ENCODE measurements at regions not wholly inside any gene's neighbourhood (a gene's known extent, or its start where the extent isn't known, plus 50 kb on each side); places are given as distances from the start of the nearest gene placed in this dataset.
"Not testable (repeated sequence)": the region's sequence is repeated elsewhere in the genome, so short reads cannot be mapped to it uniquely, and the experiment has no call there.

DNA sequence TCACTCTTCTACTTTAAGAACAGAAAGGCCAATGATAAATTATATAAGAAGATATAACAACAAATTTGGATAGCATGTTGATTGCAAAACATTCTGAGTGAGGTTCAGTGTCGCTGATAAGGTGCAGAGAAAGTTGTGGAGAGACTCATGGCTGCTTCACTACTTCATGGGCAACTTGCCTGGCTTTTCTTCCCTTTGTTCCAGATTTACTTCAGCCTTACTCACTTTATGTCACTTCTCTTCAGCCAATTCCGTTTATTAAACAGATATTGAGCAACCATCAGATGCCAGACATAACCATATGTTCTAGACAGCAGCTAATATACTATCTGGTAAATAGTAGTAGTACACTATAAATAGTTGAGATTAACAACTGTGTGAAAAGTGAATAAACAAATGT lies 150.0 kb upstream of the CHL1 start:
- ATAC-seq (no peak), DNase-seq (no peak)
- in situ Hi-C loops (cut with MboI; ENCODE audit: low sequenced_read_pairs in 4 of 4) (no loop called here), intact Hi-C loops (cut with DNase I; ENCODE audit: low total_unique reads) (no loop called here)
- no peak overlapping the region for H3K27ac ChIP-seq
- no peak overlapping the region for H3K4me3 ChIP-seq
- H3K4me1 ChIP-seq: no peaks in the 10 kb centered on the region
- H3K36me3 ChIP-seq: no peaks in the 10 kb centered on the region
- H3K27me3 ChIP-seq: no peaks in the 10 kb centered on the region
- no peak for TF ChIP-seq POLR2A (IDR thresholded peaks at IDR 0.05)
- TF ChIP-seq, protein P1, sequence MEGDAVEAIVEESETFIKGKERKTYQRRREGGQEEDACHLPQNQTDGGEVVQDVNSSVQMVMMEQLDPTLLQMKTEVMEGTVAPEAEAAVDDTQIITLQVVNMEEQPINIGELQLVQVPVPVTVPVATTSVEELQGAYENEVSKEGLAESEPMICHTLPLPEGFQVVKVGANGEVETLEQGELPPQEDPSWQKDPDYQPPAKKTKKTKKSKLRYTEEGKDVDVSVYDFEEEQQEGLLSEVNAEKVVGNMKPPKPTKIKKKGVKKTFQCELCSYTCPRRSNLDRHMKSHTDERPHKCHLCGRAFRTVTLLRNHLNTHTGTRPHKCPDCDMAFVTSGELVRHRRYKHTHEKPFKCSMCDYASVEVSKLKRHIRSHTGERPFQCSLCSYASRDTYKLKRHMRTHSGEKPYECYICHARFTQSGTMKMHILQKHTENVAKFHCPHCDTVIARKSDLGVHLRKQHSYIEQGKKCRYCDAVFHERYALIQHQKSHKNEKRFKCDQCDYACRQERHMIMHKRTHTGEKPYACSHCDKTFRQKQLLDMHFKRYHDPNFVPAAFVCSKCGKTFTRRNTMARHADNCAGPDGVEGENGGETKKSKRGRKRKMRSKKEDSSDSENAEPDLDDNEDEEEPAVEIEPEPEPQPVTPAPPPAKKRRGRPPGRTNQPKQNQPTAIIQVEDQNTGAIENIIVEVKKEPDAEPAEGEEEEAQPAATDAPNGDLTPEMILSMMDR (IDR thresholded peaks at IDR 0.05 in 4 of 5, conservative IDR thresholded peaks at IDR 0.05 in 1 of 5): no peak
- no peaks in the 10 kb centered on the region for H3K9me3 ChIP-seq

DNA sequence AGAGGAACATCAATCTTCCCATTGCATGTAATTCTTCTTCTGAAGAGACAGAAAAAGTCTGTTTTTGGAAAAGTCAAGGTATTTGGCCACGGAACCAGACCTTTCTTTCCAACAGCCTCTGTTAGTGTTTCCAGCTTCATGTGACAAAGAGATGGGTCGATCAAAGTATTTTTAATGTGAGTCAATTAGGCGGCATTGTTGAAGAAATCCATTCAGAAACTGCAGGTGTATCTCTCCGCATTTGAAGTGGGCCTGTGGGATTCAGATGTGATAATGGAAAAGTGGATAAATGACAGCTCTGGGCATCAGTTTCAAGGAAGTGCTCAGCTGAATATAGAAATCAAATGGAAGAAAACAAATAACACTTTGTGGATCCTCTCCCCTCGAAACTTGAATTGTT lies 143.1 kb upstream of the CHL1 start:
- H3K27ac ChIP-seq; H3K36me3 ChIP-seq; ATAC-seq; H3K27me3 ChIP-seq; H3K4me3 ChIP-seq; H3K9me3 ChIP-seq; intact Hi-C loops (cut with DNase I; ENCODE audit: low total_unique reads); H3K4me1 ChIP-seq; in situ Hi-C loops (cut with MboI; ENCODE audit: low sequenced_read_pairs in 4 of 4); DNase-seq: not testable (repeated sequence)

DNA sequence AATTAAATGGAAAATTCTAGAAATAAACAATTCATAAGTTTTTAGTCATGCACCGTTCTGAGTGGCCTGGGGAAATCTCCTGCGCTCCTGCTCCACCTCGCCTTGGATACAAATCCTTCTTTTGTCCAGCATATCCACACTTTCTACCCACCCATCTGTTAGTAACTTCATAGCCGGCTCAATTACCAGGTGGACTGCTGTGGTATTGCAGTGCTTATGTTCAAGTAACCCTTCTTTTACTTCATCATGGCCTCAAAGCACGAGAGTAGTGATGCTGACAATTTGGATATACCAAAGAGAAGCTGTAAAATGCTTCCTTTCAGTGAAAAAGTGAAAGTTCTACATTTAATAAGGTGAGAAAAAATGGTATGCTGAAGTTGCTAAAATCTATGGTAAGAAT lies 142.3 kb upstream of the CHL1 start:
- TF ChIP-seq POLR2A (IDR thresholded peaks at IDR 0.05): no peak
- TF ChIP-seq, protein P1 (IDR thresholded peaks at IDR 0.05 in 4 of 5, conservative IDR thresholded peaks at IDR 0.05 in 1 of 5): no peak
- intact Hi-C loops (cut with DNase I; ENCODE audit: low total_unique reads): no loop called here
- Histone ChIP-seq H3K36me3 (no peaks in the 10 kb centered on the region), H3K4me1 (no peaks in the 10 kb centered on the region), H3K4me3 (no peak overlapping the region), H3K27me3 (no peaks in the 10 kb centered on the region), H3K9me3 (no peaks in the 10 kb centered on the region), H3K27ac (no peak overlapping the region)
- in situ Hi-C loops (cut with MboI; ENCODE audit: low sequenced_read_pairs in 4 of 4): no loop called here
- DNase-seq: no peak
- ATAC-seq: no peak

DNA sequence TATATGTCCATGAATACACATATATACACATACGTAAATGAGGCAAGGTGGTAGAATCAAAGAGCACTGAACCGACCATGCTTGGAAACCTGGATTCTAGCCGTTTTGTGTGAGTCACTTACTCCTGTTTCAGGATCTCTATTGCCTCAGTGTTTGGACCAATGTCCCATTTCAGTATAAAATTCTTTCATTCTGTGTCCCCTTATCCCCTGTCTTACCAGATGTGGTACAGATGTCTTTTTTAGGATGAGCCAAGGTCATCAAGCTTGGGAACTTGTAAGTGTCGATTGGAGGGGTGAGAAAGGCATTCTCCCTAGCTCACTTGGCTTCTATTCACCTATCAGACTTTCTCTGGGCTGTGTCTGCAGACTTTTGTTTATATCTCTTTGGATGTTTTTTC lies 139.9 kb upstream of the CHL1 start:
- ATAC-seq: no peak

DNA sequence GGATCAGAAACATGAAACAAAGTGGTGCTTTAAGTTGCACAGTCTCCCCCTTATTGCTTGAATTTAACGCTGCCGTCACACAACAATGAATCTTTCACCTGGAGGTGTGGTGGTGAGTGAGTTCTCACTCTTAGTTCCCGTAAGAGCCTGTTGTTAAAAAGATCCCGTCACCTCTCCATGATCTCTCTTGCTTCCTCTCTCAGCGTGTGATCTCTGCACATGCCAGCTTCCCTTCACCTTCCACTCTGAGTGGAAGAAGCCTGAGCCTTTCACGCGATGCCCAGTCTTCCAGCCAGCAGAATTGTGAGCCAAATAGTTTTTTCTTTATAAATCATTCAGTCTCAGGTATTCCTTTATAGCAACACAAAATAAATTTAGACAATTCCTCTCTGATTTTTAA lies 136.7 kb upstream of the CHL1 start:
- Histone ChIP-seq H3K36me3 (no peaks in the 10 kb centered on the region), H3K27ac (no peak overlapping the region), H3K27me3 (no peaks in the 10 kb centered on the region), H3K9me3 (no peaks in the 10 kb centered on the region), H3K4me1 (no peaks in the 10 kb centered on the region), H3K4me3 (no peak overlapping the region)
- ATAC-seq (no peak), DNase-seq (no peak)
- intact Hi-C loops (cut with DNase I; ENCODE audit: low total_unique reads): no loop called here
- TF ChIP-seq, protein P1 (IDR thresholded peaks at IDR 0.05 in 4 of 5, conservative IDR thresholded peaks at IDR 0.05 in 1 of 5): no peak
- no peak for TF ChIP-seq POLR2A (IDR thresholded peaks at IDR 0.05)
- in situ Hi-C loops (cut with MboI; ENCODE audit: low sequenced_read_pairs in 4 of 4): no loop called here

More for the DNA sequence above, 139.9 kb upstream of the CHL1 start:
- H3K27me3 ChIP-seq: no peaks in the 10 kb centered on the region
- TF ChIP-seq, protein P1 (IDR thresholded peaks at IDR 0.05 in 4 of 5, conservative IDR thresholded peaks at IDR 0.05 in 1 of 5): no peak
- no peak for TF ChIP-seq POLR2A (IDR thresholded peaks at IDR 0.05)
- intact Hi-C loops (cut with DNase I; ENCODE audit: low total_unique reads) (no loop called here), in situ Hi-C loops (cut with MboI; ENCODE audit: low sequenced_read_pairs in 4 of 4) (no loop called here)
- H3K4me3 ChIP-seq: no peak overlapping the region
- no peaks in the 10 kb centered on the region for H3K4me1 ChIP-seq
- H3K27ac ChIP-seq: no peak overlapping the region
- H3K9me3 ChIP-seq: no peaks in the 10 kb centered on the region
- no peak for DNase-seq
- H3K36me3 ChIP-seq: no peaks in the 10 kb centered on the region
